ENCODE measurements at regions not wholly inside any gene's neighbourhood (a gene's known extent, or its start where the extent isn't known, plus 50 kb on each side); places are given as distances from the start of the nearest gene placed in this dataset.

DNA sequence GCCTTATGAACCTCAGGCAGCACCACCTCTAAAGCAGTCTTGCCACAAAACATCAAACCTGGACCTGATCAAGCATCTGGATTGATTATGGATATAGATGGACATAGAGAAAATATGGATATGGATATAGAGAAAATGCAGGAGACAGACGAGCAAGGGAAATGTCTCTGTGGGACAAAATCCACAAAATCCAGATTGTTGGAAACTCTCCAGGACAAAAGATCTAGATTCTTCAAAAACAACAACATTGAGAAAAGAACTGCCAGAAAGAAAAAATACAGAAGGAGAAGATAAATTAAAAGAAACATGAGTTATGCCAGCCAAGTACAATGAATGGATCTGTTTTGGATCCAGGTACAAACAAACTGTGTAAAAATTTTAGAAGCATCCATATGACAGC, 1176.5 kb downstream of the UQCRFS1 start:
- POLR2A ChIA-PET = no interaction called here
- DNase-seq (ENCODE audit: extremely low spot score) = no peak
- CTCF ChIA-PET = interaction anchor here (1.4 kb wide), 1 partner anchor 24 kb away, joined by 5 read pairs; no protein-coding TSS in a partner anchor
- TF ChIP-seq, protein P1, sequence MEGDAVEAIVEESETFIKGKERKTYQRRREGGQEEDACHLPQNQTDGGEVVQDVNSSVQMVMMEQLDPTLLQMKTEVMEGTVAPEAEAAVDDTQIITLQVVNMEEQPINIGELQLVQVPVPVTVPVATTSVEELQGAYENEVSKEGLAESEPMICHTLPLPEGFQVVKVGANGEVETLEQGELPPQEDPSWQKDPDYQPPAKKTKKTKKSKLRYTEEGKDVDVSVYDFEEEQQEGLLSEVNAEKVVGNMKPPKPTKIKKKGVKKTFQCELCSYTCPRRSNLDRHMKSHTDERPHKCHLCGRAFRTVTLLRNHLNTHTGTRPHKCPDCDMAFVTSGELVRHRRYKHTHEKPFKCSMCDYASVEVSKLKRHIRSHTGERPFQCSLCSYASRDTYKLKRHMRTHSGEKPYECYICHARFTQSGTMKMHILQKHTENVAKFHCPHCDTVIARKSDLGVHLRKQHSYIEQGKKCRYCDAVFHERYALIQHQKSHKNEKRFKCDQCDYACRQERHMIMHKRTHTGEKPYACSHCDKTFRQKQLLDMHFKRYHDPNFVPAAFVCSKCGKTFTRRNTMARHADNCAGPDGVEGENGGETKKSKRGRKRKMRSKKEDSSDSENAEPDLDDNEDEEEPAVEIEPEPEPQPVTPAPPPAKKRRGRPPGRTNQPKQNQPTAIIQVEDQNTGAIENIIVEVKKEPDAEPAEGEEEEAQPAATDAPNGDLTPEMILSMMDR (IDR thresholded peaks at IDR 0.05; ENCODE audit: control extremely low read depth, extremely low read depth, low read depth, missing control alignments) = no peak

DNA sequence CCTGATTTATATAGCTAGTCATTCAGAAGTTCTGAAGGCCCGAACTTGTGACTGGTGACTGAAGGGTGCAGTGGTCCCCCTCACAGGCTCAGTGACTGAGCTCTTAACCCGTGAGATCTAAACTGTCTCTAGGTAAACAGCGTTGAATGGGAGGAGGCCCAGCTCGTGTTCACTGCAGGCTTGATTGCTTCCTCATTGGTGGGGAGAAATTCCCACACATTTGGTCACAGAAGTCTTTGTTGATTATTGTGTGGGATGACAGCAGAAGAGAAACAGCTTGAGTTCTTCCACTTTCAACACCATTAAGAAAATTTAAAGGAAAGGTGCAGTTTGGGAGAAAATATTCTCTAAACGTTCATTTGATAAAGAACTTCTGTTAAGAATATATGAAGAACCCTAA, 1178.0 kb downstream of the UQCRFS1 start:
- TF ChIP-seq, protein P1 (IDR thresholded peaks at IDR 0.05; ENCODE audit: control extremely low read depth, extremely low read depth, low read depth, missing control alignments) = no peak
- CTCF ChIA-PET = interaction anchor here (1.0 to 1.1 kb wide), 3 partner anchors 10 to 65 kb away, joined by 3 read pairs; no protein-coding TSS in a partner anchor
- POLR2A ChIA-PET = no interaction called here
- DNase-seq (ENCODE audit: extremely low spot score) = no peak

DNA sequence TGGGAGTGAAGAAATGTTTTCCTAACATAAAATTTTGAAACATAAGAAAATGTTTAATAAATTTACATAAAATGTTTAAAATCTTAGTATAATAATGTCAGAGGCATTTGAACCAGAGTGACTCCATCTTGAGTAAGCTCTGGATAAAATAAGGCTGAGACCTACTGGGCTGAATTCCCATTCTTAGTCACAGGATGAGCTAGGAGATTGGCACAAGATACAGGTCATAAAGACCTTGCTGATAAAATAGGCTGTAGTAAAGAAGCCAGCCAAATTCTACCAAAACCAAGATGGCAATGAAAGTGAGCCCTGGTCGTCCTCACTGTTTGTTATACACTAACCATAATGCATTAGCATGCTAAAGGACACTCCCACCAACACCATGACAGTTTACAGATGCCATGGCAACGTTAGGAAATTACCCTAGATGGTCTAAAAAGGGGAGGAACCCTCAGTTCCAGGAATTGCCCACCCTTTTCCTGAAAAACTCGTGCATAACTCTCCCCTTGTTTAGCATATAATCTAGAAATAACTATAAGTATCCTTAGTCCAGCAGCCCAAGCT, 1184.0 kb downstream of the UQCRFS1 start:
- no peak for DNase-seq (ENCODE audit: extremely low spot score)
- POLR2A ChIA-PET = no interaction called here
- TF ChIP-seq, protein P1 (IDR thresholded peaks at IDR 0.05; ENCODE audit: control extremely low read depth, extremely low read depth, low read depth, missing control alignments) = no peak
- CTCF ChIA-PET = no interaction called here

DNA sequence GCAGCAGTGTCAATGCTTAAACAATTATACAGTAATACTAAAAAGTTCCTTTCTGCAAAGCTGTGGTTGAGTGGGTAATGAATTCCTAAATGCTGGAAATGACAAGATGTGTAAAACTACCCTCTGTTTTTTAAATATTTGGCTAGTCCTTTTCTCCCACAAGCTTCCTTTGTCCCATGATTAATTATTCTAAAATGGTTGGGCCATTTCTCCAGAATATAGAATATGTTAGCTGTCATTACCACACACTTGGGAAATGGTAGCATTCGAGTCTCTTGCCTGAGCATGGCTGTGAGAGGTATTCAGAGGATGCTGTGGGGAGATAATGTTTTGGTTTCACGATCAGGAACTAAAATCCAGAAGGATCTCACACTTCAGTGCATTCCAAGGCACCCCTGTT, 1185.8 kb downstream of the UQCRFS1 start:
- no peak for DNase-seq (ENCODE audit: extremely low spot score)
- CTCF ChIA-PET = interaction anchor here (1.1 to 1.8 kb wide), 5 partner anchors 11 to 102 kb away, joined by 3 to 6 read pairs (median 3); no protein-coding TSS in a partner anchor
- TF ChIP-seq, protein P1 (IDR thresholded peaks at IDR 0.05; ENCODE audit: control extremely low read depth, extremely low read depth, low read depth, missing control alignments) = no peak
- POLR2A ChIA-PET = no interaction called here

DNA sequence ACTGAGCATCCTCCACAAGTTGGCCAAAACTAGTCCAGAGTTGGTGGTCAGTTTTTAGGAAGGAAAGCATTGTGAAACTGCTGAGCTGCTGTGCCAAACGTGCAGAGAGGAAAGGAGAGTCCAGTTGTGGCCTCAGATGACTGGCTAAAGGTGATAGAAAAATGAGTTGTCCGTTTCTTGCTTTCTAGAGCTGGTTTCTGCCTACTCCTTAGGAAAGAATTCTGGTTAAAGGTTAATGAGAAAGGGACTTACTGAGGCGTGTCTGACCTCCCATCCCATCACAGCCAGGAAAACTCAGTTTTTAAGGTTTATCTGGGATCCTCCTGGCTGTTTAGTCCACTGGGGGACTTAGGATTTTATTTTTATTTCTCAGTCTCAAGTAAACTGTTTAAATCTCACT, 1186.3 kb downstream of the UQCRFS1 start:
- POLR2A ChIA-PET = no interaction called here
- TF ChIP-seq, protein P1 (IDR thresholded peaks at IDR 0.05; ENCODE audit: control extremely low read depth, extremely low read depth, low read depth, missing control alignments) = no peak
- no peak for DNase-seq (ENCODE audit: extremely low spot score)
- CTCF ChIA-PET = interaction anchor here (1.1 to 1.8 kb wide), 11 partner anchors 10 to 103 kb away, joined by 3 to 6 read pairs (median 5); no protein-coding TSS in a partner anchor

DNA sequence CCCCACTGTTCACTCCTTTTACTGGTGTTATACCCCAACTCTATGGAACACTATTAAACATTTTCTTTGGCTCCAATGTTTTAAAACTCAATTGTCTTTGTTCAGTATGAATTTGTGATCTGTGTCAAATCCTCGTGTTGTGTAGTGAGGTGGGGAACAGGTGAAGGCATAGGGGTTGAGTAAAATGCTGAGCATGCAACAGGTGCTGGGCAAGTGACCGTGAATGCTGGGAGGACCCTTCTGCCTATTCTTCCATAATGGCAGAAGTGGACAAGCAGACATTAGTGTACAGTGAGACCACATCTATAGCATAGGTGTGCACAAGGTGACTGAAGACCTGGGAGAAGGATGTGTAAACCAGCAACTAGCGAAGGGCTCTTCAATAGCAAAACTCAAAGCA, 1188.0 kb downstream of the UQCRFS1 start:
- DNase-seq (ENCODE audit: extremely low spot score) = no peak
- POLR2A ChIA-PET = no interaction called here
- CTCF ChIA-PET = interaction anchor here (1.0 to 1.8 kb wide), 3 partner anchors 10 to 51 kb away, joined by 3 to 5 read pairs (median 5); no protein-coding TSS in a partner anchor
- TF ChIP-seq, protein P1 (IDR thresholded peaks at IDR 0.05; ENCODE audit: control extremely low read depth, extremely low read depth, low read depth, missing control alignments) = no peak
